22Rv1 (cell line): ENCODE measurements at regions not wholly inside any gene's neighbourhood (a gene's known extent, or its start where the extent isn't known, plus 50 kb on each side); places are given as distances from the start of the nearest gene placed in this dataset.

Experiments used
- ZFX ChIP-seq: fragments of 450-650 bp; IDR thresholded peaks from 2 replicates; pipeline ENCODE4 v1.6.1; 2017; ENCODE audit warnings: antibody characterized with exemption, borderline replicate concordance
- TF ChIP-seq, protein P1 (sequence below): fragments of 450-650 bp; IDR thresholded peaks from 2 replicates; pipeline ENCODE4 v1.5.1; 2017; ENCODE audit warnings: mild to moderate bottlenecking

DNA sequence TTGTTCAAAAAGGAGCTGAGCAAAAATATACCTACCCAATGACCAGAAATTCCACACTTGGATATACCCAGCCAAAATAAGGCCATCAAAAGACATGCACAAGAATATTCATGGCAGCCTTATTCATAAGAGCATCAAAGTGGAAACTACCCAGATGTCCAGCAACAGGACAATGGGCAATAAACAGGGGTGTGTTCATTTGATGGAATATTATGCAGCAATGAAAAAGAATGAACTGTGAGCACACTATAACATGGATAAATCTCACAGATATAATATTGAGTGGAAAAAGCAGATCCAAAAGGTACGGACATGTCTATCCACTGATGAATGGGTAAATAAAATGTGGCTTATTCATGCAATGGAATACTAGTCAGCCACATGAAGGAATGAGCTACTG lies 209.2 kb upstream of the LHX5 start:
- TF ChIP-seq, protein P1, sequence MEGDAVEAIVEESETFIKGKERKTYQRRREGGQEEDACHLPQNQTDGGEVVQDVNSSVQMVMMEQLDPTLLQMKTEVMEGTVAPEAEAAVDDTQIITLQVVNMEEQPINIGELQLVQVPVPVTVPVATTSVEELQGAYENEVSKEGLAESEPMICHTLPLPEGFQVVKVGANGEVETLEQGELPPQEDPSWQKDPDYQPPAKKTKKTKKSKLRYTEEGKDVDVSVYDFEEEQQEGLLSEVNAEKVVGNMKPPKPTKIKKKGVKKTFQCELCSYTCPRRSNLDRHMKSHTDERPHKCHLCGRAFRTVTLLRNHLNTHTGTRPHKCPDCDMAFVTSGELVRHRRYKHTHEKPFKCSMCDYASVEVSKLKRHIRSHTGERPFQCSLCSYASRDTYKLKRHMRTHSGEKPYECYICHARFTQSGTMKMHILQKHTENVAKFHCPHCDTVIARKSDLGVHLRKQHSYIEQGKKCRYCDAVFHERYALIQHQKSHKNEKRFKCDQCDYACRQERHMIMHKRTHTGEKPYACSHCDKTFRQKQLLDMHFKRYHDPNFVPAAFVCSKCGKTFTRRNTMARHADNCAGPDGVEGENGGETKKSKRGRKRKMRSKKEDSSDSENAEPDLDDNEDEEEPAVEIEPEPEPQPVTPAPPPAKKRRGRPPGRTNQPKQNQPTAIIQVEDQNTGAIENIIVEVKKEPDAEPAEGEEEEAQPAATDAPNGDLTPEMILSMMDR: no peak
- no peak for TF ChIP-seq ZFX
